Ishikawa (cell line): ENCODE measurements at regions not wholly inside any gene's neighbourhood (a gene's known extent, or its start where the extent isn't known, plus 50 kb on each side); places are given as distances from the start of the nearest gene placed in this dataset.

ENCODE experiments used
- CEBPB ChIP-seq: IDR thresholded peaks from 2 replicates; pipeline ENCODE4 v1.6.1; 2012
- CREB1 ChIP-seq: IDR thresholded peaks from 2 replicates; pipeline ENCODE4 v1.6.1; 2012; ENCODE audit warnings: low read depth
- EGR1 ChIP-seq: IDR thresholded peaks from 2 replicates; pipeline ENCODE4 v1.6.1; 2012
- EP300 ChIP-seq: IDR thresholded peaks from 2 replicates; pipeline ENCODE4 v1.6.1; 2012; ENCODE audit warnings: borderline replicate concordance
- FOXM1 ChIP-seq: IDR thresholded peaks from 2 replicates; pipeline ENCODE4 v1.6.1; 2012; ENCODE audit warnings: low read depth, borderline replicate concordance
- NFIC ChIP-seq: IDR thresholded peaks from 2 replicates; pipeline ENCODE4 v1.6.1; 2012
- RAD21 ChIP-seq: IDR thresholded peaks from 2 replicates; pipeline ENCODE4 v1.6.1; 2012; ENCODE audit warnings: low read depth
- REST ChIP-seq: IDR thresholded peaks from 2 replicates; pipeline ENCODE4 v1.6.1; 2012; ENCODE audit warnings: low read depth, mild to moderate bottlenecking
- TAF1 ChIP-seq: IDR thresholded peaks from 2 replicates; pipeline ENCODE4 v1.6.1; 2012; ENCODE audit warnings: low read depth, mild to moderate bottlenecking
- TCF12 ChIP-seq: IDR thresholded peaks from 2 replicates; pipeline ENCODE4 v1.6.1; 2012; ENCODE audit warnings: low read depth
- TEAD4 ChIP-seq: IDR thresholded peaks from 2 replicates; pipeline ENCODE4 v1.6.1; 2012
- YY1 ChIP-seq: IDR thresholded peaks from 2 replicates; pipeline ENCODE4 v1.6.1; 2012; ENCODE audit warnings: low read depth
- ZBTB7A ChIP-seq: IDR thresholded peaks from 2 replicates; pipeline ENCODE4 v1.6.1; 2012; ENCODE audit warnings: low read depth
- TF ChIP-seq, protein P1 (sequence below): IDR thresholded peaks from 2 replicates; pipeline ENCODE4 v1.6.1; 2012
- TF ChIP-seq, protein P2 (sequence below): IDR thresholded peaks from 2 replicates; pipeline ENCODE4 v1.6.1; 2012

GRCh38 chr9:32015795-32016194 is 368.6 kb upstream of the ACO1 start:
- TF ChIP-seq YY1: no peak
- TF ChIP-seq, protein P1, sequence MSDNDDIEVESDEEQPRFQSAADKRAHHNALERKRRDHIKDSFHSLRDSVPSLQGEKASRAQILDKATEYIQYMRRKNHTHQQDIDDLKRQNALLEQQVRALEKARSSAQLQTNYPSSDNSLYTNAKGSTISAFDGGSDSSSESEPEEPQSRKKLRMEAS: no peak
- no peak for TF ChIP-seq REST
- no peak for TF ChIP-seq EGR1
- TF ChIP-seq CEBPB: no peak
- no peak for TF ChIP-seq RAD21
- no peak for TF ChIP-seq CREB1

DNA sequence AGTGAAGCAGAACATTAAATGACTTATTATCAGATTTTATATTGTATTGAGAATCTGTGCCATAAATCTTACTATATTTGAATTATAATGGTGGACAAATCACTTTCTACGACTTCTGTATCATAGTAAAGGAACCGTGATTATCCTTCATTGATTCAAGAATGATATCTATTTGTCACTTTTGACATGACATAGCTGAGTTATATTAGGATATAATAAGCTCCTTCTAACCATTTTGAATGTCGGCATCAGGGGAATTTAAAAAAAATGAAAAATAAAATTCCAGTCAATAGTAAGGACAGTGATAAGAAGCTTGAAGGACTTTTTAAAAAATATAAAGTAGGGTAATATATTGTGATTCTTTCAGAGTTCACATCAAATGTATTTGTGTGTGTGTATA is 338.9 kb upstream of the ACO1 start:
- TF ChIP-seq REST: no peak
- TF ChIP-seq ZBTB7A: no peak
- no peak for TF ChIP-seq CEBPB
- TF ChIP-seq, protein P2, sequence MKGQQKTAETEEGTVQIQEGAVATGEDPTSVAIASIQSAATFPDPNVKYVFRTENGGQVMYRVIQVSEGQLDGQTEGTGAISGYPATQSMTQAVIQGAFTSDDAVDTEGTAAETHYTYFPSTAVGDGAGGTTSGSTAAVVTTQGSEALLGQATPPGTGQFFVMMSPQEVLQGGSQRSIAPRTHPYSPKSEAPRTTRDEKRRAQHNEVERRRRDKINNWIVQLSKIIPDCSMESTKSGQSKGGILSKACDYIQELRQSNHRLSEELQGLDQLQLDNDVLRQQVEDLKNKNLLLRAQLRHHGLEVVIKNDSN: no peak
- no peak for TF ChIP-seq FOXM1
- TF ChIP-seq NFIC: no peak
- no peak for TF ChIP-seq EGR1
- TF ChIP-seq, protein P1: no peak
- no peak for TF ChIP-seq TAF1
- no peak for TF ChIP-seq CREB1
- TF ChIP-seq TCF12: no peak
- no peak for TF ChIP-seq TEAD4
- TF ChIP-seq EP300: no peak
- no peak for TF ChIP-seq YY1
- TF ChIP-seq RAD21: no peak

GRCh38 chr9:32067261-32067660 is 317.2 kb upstream of the ACO1 start:
- TF ChIP-seq CEBPB (no peak), FOXM1 (no peak), TEAD4 (no peak), NFIC (no peak), RAD21 (no peak), YY1 (no peak), EP300 (no peak), CREB1 (no peak)
- TF ChIP-seq, protein P2: no peak

DNA sequence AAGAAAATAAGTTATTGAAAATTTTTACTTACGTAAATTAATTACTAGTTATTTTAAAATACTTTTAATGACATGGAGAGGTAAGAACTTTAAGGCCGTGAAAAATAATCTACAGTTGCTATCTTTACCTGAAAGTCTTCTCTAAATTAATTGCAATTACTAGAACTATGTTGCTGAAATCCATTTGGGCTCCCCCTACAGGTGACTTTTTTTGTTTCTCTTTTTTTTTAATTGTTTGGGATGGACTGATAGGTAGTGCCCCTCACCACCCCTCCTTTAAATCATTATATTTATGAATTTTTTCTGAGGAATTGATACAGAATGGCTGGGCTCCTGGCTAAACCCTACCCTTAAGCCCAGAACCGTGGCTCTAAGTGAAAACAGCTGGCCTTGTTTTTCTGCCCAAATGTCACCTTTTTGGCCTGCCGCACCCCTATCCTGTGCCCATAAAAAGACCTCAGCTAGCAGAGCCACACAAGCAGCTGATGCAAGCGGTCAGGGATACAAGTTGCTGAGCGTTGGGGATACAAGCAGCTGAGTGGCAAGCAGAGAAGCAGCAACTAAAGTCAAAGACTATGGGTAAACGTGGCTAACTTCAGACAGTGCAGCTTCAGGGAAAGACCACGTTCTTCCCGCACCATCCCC is 315.2 kb upstream of the ACO1 start:
- no peak for TF ChIP-seq EP300
- TF ChIP-seq CEBPB: no peak
- no peak for TF ChIP-seq ZBTB7A
- TF ChIP-seq, protein P2: no peak
- TF ChIP-seq RAD21: no peak
- TF ChIP-seq YY1: no peak
- no peak for TF ChIP-seq CREB1
- no peak for TF ChIP-seq REST
